ENCODE measurements at regions not wholly inside any gene's neighbourhood (a gene's known extent, or its start where the extent isn't known, plus 50 kb on each side); places are given as distances from the start of the nearest gene placed in this dataset.
"Not testable (repeated sequence)": the region's sequence is repeated elsewhere in the genome, so short reads cannot be mapped to it uniquely, and the experiment has no call there.

DNA sequence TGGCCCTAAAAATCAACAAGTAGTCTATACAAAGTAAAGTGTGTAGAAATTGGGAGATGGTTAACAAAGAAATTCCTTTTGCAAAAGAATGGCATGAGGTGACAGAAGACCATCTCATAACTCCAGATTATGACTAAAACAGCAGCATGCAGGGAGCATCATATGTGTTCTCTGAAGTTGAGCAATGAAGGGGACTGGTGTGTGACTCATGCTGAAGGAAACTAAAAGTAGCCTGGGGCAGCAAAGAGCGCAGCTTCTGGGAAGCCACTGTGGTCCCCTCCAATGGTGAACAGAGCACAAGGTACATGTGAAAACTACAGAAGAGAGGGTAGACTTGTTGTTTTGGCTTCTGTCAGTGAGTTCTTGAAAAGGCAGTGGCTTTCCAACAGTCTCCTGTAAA is 133.4 kb downstream of the MACC1 start:
- no peak overlapping the region for H3K4me3 ChIP-seq (ENCODE audit: low read length in 2 of 2)
- no peak overlapping the region for H3K27ac ChIP-seq (ENCODE audit: low read depth in 1 of 2, low read length in 1 of 2)
- no peaks in the 10 kb centered on the region for H3K36me3 ChIP-seq (ENCODE audit: control insufficient read depth in 2 of 2, insufficient read depth in 2 of 2, low read length in 1 of 2)
- no peak for DNase-seq (ENCODE audit: low read depth in 6 of 9, low spot score in 9 of 9)
- WGBS = 96% methylated on average over 1 of the region's 1 CpG
- H3K4me1 ChIP-seq (ENCODE audit: control insufficient read depth in 2 of 2, insufficient read depth in 2 of 2, low read length in 2 of 2) = no peaks in the 10 kb centered on the region
- H3K9me3 ChIP-seq (ENCODE audit: control insufficient read depth in 2 of 2, insufficient read depth in 1 of 2, low read length in 1 of 2) = no peaks in the 10 kb centered on the region
- no peaks in the 10 kb centered on the region for H3K27me3 ChIP-seq (ENCODE audit: control insufficient read depth in 2 of 2, insufficient read depth in 1 of 2, low read length in 1 of 2)

DNA sequence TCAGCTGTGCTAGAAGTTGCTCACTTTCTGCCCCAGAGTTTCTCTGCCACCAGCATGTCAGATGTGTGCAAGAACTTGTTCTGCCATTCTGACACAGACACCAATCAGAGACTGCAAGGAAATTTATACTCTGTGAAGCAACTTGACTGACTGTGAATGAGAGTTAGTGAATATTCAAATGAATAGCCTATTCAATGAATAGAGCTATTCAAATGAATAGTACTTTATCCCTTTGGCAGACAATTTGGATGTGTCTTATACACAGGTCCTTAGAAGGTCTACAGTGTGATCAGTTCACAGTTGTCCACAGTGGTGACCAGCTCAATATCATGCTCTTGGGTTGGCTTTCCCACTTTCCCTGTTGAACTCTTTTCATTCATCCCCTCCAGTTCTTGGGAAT is 138.1 kb downstream of the MACC1 start:
- Histone ChIP-seq H3K36me3 (ENCODE audit: control insufficient read depth in 2 of 2, insufficient read depth in 2 of 2, low read length in 1 of 2) (no peaks in the 10 kb centered on the region), H3K27ac (ENCODE audit: low read depth in 1 of 2, low read length in 1 of 2) (no peak overlapping the region), H3K9me3 (ENCODE audit: control insufficient read depth in 2 of 2, insufficient read depth in 1 of 2, low read length in 1 of 2) (no peaks in the 10 kb centered on the region), H3K4me1 (ENCODE audit: control insufficient read depth in 2 of 2, insufficient read depth in 2 of 2, low read length in 2 of 2) (no peaks in the 10 kb centered on the region), H3K27me3 (ENCODE audit: control insufficient read depth in 2 of 2, insufficient read depth in 1 of 2, low read length in 1 of 2) (no peaks in the 10 kb centered on the region), H3K4me3 (ENCODE audit: low read length in 2 of 2) (no peak overlapping the region)
- DNase-seq (ENCODE audit: low read depth in 6 of 9, low spot score in 9 of 9) = no peak

DNA sequence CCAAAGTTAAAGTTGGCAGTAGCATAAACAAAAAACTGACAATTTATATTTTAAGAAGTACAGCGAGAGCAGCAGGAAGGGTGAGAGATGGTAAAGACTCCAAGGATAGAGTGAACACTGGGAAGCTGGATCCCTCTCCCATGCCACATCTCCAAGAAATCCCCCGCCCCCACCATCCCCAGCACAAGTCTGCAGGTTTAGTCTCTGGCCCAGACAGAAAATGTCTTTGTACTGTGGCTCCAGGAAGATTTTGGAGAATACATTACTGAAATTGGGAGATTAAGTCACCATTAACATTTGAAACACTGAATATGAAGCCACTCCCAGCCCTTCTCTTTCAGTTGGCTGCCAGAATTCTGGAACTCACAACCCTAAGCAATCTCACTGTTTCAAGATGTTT is 140.3 kb downstream of the MACC1 start:
- H3K27me3 ChIP-seq (ENCODE audit: control insufficient read depth in 2 of 2, insufficient read depth in 1 of 2, low read length in 1 of 2) = no peaks in the 10 kb centered on the region
- 97% methylated on average over 2 of the region's 2 CpGs for WGBS

DNA sequence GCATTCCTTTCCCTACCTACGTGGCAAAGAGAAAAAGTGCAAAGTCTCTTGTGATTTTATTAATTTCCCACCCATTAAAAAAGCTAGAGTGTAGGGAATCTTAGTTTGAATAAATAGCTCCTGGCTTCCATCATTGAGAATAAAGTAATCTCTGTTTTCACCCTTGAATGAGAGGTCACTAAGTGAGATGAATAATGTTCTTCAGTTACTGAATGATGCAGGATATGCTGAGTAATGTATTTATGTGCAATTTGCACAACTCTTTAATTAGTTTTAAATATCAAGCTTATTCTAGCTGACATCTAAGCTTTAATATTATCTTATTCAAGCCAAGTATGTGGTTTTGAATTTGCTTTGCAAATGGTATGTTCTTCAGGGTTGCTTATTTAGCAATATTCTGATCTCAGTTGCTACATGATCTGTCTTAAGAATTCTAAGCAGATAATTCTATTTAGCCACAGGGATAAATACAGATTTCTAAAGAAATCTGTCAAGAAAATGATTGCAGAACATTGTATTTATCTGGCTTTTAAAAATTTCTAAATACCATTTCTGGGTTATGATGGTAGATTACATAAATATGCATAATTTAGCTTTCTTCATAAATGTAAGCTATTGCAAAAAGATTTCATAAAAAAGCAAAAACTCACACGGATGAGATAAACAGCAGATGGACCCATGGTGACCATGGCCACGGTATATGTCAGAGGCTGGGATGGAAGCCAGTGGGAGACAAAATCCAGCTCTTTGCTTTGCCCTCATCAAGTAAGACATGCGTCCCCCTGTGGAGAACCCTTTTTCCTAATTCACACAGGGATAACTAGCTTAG is 141.0 kb downstream of the MACC1 start:
- 97% methylated on average over 4 of the region's 4 CpGs for WGBS
- H3K27me3 ChIP-seq (ENCODE audit: control insufficient read depth in 2 of 2, insufficient read depth in 1 of 2, low read length in 1 of 2) = no peaks in the 10 kb centered on the region
- no peak overlapping the region for H3K4me3 ChIP-seq (ENCODE audit: low read length in 2 of 2)
- H3K27ac ChIP-seq (ENCODE audit: low read depth in 1 of 2, low read length in 1 of 2) = no peak overlapping the region
- DNase-seq (ENCODE audit: low read depth in 6 of 9, low spot score in 9 of 9) = no peak
- H3K9me3 ChIP-seq (ENCODE audit: control insufficient read depth in 2 of 2, insufficient read depth in 1 of 2, low read length in 1 of 2) = no peaks in the 10 kb centered on the region
- H3K4me1 ChIP-seq (ENCODE audit: control insufficient read depth in 2 of 2, insufficient read depth in 2 of 2, low read length in 2 of 2) = no peaks in the 10 kb centered on the region
- H3K36me3 ChIP-seq (ENCODE audit: control insufficient read depth in 2 of 2, insufficient read depth in 2 of 2, low read length in 1 of 2) = no peaks in the 10 kb centered on the region

More for the DNA sequence above, 140.3 kb downstream of the MACC1 start:
- Histone ChIP-seq H3K9me3 (ENCODE audit: control insufficient read depth in 2 of 2, insufficient read depth in 1 of 2, low read length in 1 of 2) (no peaks in the 10 kb centered on the region), H3K36me3 (ENCODE audit: control insufficient read depth in 2 of 2, insufficient read depth in 2 of 2, low read length in 1 of 2) (no peaks in the 10 kb centered on the region), H3K4me3 (ENCODE audit: low read length in 2 of 2) (no peak overlapping the region), H3K27ac (ENCODE audit: low read depth in 1 of 2, low read length in 1 of 2) (no peak overlapping the region), H3K4me1 (ENCODE audit: control insufficient read depth in 2 of 2, insufficient read depth in 2 of 2, low read length in 2 of 2) (no peaks in the 10 kb centered on the region)
- no peak for DNase-seq (ENCODE audit: low read depth in 6 of 9, low spot score in 9 of 9)

GRCh38 chr7:20075440-20075839 is 141.7 kb downstream of the MACC1 start:
- WGBS = 93% methylated on average over 5 of the region's 5 CpGs
- Histone ChIP-seq H3K36me3 (ENCODE audit: control insufficient read depth in 2 of 2, insufficient read depth in 2 of 2, low read length in 1 of 2) (no peaks in the 10 kb centered on the region), H3K4me1 (ENCODE audit: control insufficient read depth in 2 of 2, insufficient read depth in 2 of 2, low read length in 2 of 2) (no peaks in the 10 kb centered on the region), H3K4me3 (ENCODE audit: low read length in 2 of 2) (no peak overlapping the region), H3K27me3 (ENCODE audit: control insufficient read depth in 2 of 2, insufficient read depth in 1 of 2, low read length in 1 of 2) (no peaks in the 10 kb centered on the region), H3K27ac (ENCODE audit: low read depth in 1 of 2, low read length in 1 of 2) (no peak overlapping the region), H3K9me3 (ENCODE audit: control insufficient read depth in 2 of 2, insufficient read depth in 1 of 2, low read length in 1 of 2) (no peaks in the 10 kb centered on the region)
- no peak for DNase-seq (ENCODE audit: low read depth in 6 of 9, low spot score in 9 of 9)

DNA sequence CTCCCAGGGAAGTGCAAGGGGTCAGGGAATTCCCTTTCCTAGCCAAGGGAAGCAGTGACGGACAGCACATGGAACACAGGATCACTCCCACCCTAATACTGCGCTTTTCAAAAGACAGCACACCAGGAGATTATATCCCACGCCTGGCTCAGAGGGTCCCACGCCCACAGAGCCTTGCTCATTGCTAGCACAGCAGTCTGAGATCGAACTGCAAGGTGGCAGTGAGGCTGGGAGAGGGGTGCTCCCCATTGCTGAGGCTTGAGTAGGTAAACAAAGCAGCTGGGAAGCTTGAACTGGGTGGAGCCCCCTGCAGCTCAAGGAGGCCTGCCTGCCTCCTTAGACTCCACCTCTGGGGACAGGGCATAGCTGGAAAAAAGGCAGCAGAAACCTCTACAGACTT is 149.2 kb downstream of the MACC1 start:
- WGBS = 92% methylated on average over 5 of the region's 5 CpGs
- H3K4me3 ChIP-seq (ENCODE audit: low read length in 2 of 2); H3K27me3 ChIP-seq (ENCODE audit: control insufficient read depth in 2 of 2, insufficient read depth in 1 of 2, low read length in 1 of 2); DNase-seq (ENCODE audit: low read depth in 6 of 9, low spot score in 9 of 9); H3K9me3 ChIP-seq (ENCODE audit: control insufficient read depth in 2 of 2, insufficient read depth in 1 of 2, low read length in 1 of 2); H3K27ac ChIP-seq (ENCODE audit: low read depth in 1 of 2, low read length in 1 of 2); H3K36me3 ChIP-seq (ENCODE audit: control insufficient read depth in 2 of 2, insufficient read depth in 2 of 2, low read length in 1 of 2): not testable (repeated sequence)
- peaks cover 5 to 17% of the 10 kb centered on the region in 2 donors for H3K4me1 ChIP-seq (ENCODE audit: control insufficient read depth in 2 of 2, insufficient read depth in 2 of 2, low read length in 2 of 2)

GRCh38 chr7:20064974-20065862 is 152.0 kb downstream of the MACC1 start:
- peak overlapping the region in 1 of 2 donors; percentile 38 for H3K27ac ChIP-seq (ENCODE audit: low read depth in 1 of 2, low read length in 1 of 2)
- H3K27me3 ChIP-seq (ENCODE audit: control insufficient read depth in 2 of 2, insufficient read depth in 1 of 2, low read length in 1 of 2) = no peaks in the 10 kb centered on the region
- H3K4me3 ChIP-seq (ENCODE audit: low read length in 2 of 2) = no peak overlapping the region
- WGBS = 53% methylated on average over 7 of the region's 7 CpGs
- peaks cover 0 to 7% of the 10 kb centered on the region in 2 donors for H3K9me3 ChIP-seq (ENCODE audit: control insufficient read depth in 2 of 2, insufficient read depth in 1 of 2, low read length in 1 of 2)
- peaks cover 5 to 17% of the 10 kb centered on the region in 2 donors for H3K4me1 ChIP-seq (ENCODE audit: control insufficient read depth in 2 of 2, insufficient read depth in 2 of 2, low read length in 2 of 2)
- H3K36me3 ChIP-seq (ENCODE audit: control insufficient read depth in 2 of 2, insufficient read depth in 2 of 2, low read length in 1 of 2) = no peaks in the 10 kb centered on the region
- peak; percentile 52 to 91 (median 81) for DNase-seq (ENCODE audit: low read depth in 6 of 9, low spot score in 9 of 9)

DNA sequence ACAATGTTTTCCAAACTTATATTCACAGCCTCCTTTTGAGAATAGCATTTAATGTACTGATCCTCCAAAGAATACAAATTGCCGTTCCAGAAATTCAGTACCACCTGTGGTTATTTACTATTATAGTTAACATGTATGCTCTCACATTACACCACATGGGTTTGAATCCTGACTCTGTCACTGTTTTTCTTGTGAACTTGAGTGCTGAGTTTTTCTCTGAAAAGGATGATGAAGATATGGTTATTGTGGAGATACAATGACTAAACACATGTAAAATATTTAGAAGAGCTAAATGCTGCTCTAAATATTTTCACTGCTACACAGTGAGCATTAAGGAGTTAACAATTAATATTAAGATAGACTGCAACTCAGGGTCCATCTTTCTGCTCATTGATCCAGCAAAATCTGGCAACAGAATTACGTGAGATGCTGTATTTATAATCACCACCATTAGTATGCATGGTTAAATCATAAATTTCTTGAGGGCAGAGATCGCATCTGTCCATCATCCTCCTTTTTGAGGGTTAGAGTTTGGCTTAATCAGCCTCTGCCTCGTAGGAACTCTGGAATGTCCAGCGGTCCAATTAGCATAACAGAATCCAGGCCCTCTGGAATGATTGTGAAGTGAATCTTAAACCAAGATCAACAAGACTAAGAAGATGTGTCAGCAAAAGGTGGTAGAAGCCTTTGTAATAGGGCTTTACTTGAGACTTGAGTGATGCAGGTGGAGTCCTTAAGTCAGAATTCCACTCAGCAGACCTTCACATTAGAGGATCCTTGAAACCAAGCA is 152.8 kb downstream of the MACC1 start:
- WGBS = 94% methylated on average over 5 of the region's 5 CpGs
- Histone ChIP-seq H3K27ac (ENCODE audit: low read depth in 1 of 2, low read length in 1 of 2) (peak overlapping the region in 1 of 2 donors; percentile 38), H3K9me3 (ENCODE audit: control insufficient read depth in 2 of 2, insufficient read depth in 1 of 2, low read length in 1 of 2) (peaks cover 0 to 7% of the 10 kb centered on the region in 2 donors), H3K4me3 (ENCODE audit: low read length in 2 of 2) (no peak overlapping the region), H3K36me3 (ENCODE audit: control insufficient read depth in 2 of 2, insufficient read depth in 2 of 2, low read length in 1 of 2) (no peaks in the 10 kb centered on the region), H3K27me3 (ENCODE audit: control insufficient read depth in 2 of 2, insufficient read depth in 1 of 2, low read length in 1 of 2) (no peaks in the 10 kb centered on the region), H3K4me1 (ENCODE audit: control insufficient read depth in 2 of 2, insufficient read depth in 2 of 2, low read length in 2 of 2) (peaks cover 5 to 17% of the 10 kb centered on the region in 2 donors)
- DNase-seq (ENCODE audit: low read depth in 6 of 9, low spot score in 9 of 9) = no peak
